HG03139 (cell line): ENCODE measurements at regions not wholly inside any gene's neighbourhood (a gene's known extent, or its start where the extent isn't known, plus 50 kb on each side); places are given as distances from the start of the nearest gene placed in this dataset.

Experiments used
- ATAC-seq: cut with Tn5 transposase; IDR thresholded peaks from one replicate; pipeline ENCODE4 v1.9.1; 2021; ENCODE audit not compliant: unreplicated experiment

GRCh38 chr1:219523411-219523810, 89.5 kb downstream of the ZC3H11B start:
- ATAC-seq: no peak

- ATAC-seq: no peak
These were observed 91.6 kb downstream of the ZC3H11B start for GRCh38 chr1:219521325-219521724.

DNA sequence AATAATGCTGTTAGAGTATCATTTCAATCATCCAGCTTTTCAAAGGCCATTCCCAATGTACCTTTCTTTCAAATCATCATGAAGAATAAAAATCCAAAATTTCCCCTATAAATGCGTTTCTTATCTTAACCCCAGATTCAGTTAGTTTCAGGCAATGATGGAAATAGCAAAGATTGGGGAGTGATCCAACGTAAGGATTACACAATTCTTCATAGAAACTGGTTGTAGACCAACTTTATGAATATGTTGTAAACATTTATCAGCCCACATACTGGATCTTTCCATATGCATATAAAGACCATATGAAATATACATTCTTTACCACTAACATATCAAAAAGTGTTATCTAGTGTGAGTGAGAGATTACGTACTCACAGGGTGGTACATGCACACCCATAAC, 92.7 kb downstream of the ZC3H11B start:
- no peak for ATAC-seq

DNA sequence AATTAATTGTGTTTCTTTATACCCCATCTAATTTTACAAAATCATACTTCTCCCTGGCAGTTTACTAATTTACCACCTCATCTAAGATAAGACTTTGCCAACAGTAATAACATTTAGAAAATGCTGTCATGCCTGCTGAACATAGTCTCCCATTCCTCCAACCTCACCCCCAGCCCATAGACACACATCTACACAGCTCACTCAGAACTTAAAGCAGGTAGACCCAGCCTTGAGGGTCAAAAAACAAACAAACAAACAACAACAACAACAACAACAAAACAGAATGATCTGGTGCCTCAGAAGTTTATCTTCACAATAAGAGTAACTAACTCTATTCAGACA, 94.0 kb downstream of the ZC3H11B start:
- ATAC-seq: no peak

DNA sequence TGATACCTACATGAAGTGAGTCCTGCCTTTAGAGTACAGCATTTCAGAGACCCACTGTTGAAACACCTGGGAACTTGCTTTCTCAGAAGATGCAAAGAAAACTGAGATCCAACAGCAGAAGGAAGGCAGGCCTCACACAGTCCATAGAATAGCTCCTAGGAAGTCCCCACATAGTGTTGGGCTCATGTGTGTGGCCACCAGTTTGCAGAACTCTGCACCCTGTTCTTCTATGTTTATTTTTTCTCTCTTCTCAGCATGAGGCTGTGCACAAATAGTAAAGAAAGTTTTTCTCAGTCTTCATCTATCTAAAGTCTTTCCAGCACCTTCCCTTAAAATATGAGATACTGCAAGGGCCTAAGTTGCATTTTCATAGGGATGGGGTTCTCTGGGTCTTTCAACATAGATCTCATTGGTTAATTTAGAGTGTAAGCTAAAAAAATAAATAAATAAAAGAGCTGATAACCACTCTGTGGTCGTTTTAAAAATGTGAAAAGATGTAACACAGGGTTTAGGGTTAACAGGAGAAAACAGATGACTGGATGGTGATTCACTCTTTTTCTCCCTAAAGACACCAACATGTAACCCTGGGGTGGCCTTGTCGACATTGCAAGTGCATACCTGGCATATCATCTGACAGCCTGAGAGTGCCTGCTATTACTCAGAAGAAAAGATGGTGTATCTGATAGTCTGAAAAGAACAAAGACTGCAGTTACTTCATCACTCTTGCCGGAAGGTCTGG, 94.6 kb downstream of the ZC3H11B start:
- ATAC-seq: no peak

DNA sequence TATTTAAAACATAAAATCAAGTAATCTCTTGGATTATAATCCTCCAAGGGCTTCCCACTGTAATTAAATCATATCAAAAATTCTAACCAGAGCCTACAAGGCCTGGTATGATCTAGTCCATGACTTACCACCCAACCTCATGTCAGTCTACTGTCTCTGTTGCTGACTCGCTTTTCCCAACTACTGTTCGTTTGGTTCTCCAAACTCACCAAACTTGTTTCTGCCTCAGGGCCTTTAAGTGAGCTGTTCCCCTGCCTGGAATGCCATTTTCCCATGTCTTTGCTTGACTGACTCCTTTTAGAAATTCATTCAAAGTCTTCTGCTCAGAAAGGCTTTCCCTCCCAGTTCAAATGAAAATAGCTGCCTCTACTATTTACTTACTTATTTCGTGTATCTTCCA, 95.9 kb downstream of the ZC3H11B start:
- ATAC-seq: no peak

GRCh38 chr1:219514728-219515127, 98.2 kb downstream of the ZC3H11B start:
- ATAC-seq: no peak

- ATAC-seq: no peak
These were observed 105.5 kb downstream of the ZC3H11B start for GRCh38 chr1:219507437-219507836.

DNA sequence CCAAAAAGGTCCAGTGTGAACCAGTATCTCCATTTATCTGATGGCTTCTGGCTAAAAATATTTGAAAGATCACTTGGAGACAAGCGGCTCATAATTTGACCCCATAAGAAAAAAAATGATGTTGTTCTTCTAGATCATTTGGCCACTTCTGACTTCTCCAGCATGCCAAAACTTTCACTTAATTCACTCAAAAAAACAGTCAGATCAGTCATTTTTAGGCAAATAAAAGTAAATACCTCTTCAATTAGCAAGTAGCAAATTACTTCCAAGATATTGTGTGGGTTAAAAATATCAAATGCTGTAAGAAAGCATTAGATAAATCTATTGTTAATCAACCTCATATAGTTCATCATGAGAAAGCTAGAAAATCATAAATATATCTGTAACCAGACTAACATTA, 106.0 kb downstream of the ZC3H11B start:
- ATAC-seq: no peak

- no peak for ATAC-seq
These were observed 106.4 kb downstream of the ZC3H11B start for GRCh38 chr1:219506473-219506899.

DNA sequence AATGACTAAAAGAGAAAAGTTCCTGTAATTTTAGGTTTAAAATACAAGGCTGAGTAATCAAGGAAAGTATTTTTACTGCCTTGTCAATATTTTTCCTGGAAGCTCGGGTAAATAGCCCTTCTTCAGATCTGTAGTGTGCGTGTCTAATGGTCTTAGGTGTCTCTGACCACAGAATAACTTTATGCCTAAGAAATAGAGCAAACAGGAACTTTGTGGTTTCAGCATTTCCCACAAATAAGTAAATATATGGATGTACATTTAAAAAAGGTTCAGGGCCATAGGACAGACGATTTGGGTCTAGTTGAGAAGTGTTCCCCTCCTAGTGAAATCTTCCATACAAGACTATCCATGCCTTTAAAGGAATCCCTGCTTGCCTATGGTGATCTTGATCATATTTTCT, 107.0 kb downstream of the ZC3H11B start:
- ATAC-seq: no peak

- ATAC-seq: no peak
These were observed 109.3 kb downstream of the ZC3H11B start for GRCh38 chr1:219503604-219504003.

DNA sequence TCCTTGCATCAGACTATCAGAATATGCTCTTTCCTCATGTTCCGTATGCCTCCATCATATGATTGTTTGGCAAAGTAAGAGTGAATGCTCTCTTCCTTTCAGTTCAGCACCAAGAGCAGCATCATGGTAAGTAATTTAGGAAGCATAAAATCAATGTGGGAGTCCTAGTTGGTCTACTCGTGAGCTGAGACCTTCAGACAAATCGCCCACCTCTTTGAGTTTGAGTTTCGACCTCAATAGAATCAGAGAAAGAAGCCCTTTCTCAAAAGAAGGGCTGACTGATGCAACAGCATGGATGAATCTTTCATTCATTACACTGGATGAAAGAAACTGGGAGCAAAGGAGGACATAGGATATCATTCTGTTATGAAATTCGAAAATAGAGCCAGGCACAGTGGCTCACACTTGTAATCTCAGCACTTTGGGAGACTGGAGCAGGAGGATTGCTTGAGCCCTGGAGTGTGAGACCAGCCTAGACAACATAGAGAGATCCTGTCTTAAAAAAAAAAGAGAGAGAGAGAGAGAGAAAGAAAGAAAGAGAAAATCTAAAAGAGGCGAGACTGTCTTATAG, 112.5 kb downstream of the ZC3H11B start:
- no peak for ATAC-seq

- no peak for ATAC-seq
These were observed 114.2 kb downstream of the ZC3H11B start for GRCh38 chr1:219498666-219499065.

DNA sequence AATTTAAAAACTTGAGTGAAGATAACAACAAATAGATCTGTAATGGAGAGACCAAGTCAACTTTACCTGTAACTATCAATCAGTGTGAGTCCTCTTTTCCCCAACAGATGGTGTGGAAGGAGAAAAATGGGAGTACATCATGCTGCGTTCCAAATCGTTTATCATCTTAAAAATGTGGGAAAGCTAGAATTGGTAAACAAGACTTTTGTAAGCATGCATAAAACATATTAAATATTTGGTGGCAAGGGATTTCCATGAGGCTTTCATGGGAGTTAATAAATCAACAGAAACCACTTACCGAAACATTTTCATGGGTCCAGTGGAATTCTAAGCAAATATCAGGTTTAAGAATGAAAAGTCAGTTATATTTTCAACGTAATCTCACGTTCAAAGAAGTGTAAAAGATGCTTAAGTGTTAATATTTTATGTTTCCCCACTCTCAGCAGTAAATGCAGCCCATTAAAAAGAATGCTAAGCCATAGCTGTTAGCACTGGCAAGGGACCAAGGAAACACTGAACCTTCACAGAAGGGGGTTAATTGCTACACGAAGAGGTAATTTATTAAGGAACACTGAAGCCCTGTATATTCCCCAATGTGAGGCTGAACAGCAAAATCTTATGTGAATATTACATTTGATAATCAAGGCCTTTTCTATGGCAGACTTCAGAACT, 117.0 kb downstream of the ZC3H11B start:
- ATAC-seq: no peak

DNA sequence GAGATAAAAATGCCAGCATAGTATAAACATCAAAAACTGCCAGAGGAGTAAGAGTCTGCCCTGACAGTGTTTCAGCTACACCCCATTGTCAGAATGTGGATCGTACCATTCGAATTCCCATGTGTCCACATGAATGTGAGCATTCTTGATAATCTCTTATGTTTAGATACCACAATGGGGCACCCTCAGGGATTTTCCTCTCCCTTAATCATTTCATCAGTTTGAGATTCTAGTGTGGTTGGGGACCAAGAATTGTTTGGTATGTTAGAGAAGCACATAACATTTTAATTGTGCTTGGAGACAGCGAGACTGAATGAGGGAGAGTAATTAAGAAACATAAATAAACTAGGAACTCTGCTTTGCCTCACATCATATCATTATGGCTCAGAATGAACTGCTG, 120.2 kb downstream of the ZC3H11B start:
- no peak for ATAC-seq

GRCh38 chr1:219490566-219490965, 122.3 kb downstream of the ZC3H11B start:
- no peak for ATAC-seq

GRCh38 chr1:219489636-219490035, 123.3 kb downstream of the ZC3H11B start:
- ATAC-seq: no peak

- no peak for ATAC-seq
These were observed 124.6 kb downstream of the ZC3H11B start for GRCh38 chr1:219488275-219488674.

DNA sequence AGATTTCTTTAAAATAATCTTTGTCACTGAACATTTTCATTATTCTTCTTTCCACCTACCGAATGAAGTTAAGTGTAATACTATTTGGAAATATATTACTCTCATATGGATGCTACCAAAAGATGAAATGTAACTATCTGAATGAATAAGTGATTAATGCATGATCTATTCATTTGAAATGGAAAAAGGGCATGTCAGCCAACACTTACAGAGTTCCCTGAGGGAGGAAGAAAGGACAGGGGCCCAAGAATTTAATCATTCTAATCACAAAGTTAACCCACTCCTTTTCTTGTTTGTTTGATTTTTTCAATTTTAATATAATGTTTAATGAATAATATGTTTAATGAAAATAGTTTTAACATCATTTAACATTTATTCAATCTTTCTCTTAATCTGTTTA, 129.4 kb downstream of the ZC3H11B start:
- ATAC-seq: no peak

- ATAC-seq: no peak
These were observed 132.9 kb downstream of the ZC3H11B start for GRCh38 chr1:219480011-219480410.

DNA sequence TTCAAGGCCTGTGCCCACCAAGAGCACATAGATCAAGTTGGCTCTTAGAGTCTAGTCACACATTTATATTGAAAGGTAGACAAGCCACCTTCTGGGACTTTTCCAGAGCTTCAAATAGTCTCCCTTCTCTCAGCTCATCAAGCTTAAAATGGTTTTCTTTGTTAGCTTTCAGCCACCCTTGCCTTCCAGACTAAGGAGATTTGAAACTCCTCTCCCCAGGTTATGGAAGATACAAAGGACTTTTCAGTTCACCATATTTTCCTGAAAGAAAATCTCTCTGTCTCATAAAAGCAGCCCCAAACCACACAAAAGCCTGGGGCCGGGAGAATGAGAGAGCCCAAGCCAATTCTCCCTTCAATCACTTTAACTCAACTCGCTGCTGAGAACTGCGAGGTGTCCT, 134.1 kb downstream of the ZC3H11B start:
- no peak for ATAC-seq
